Right lobe of liver (tissue), 6 donors: ENCODE measurements at regions not wholly inside any gene's neighbourhood (a gene's known extent, or its start where the extent isn't known, plus 50 kb on each side); places are given as distances from the start of the nearest gene placed in this dataset.
"Not testable (repeated sequence)": the region's sequence is repeated elsewhere in the genome, so short reads cannot be mapped to it uniquely, and the experiment has no call there.

ENCODE experiments used
- ATAC-seq, 4 donors: fragments of 200-7000 bp; cut with Tn5 transposase; one replicate each; pipeline ENCODE4 v1.9.1; 2020; ENCODE audit warnings: mild to moderate bottlenecking in 4 of 4, moderate library complexity in 4 of 4
- DNase-seq, 3 donors: peaks; one replicate each; pipeline ENCODE4 v3.0.0-alpha.2; 2020
- H3K27ac ChIP-seq, 3 donors: fragments of 200-600 bp; one replicate each; pipeline ENCODE4 v1.8.0; 2022
- H3K27me3 ChIP-seq, 2 donors: fragments of 200-600 bp; one replicate each; pipeline ENCODE4 v1.8.0; 2022
- H3K36me3 ChIP-seq, 4 donors: fragments of 200-600 bp; sonication (generic) in 1 of 4; one replicate each; pipeline versions ENCODE4 v1.5.1 to v1.8.0; 2017 to 2022; ENCODE audit warnings: control low read depth in 1 of 4
- H3K4me1 ChIP-seq, 4 donors: fragments of 200-600 bp; sonication (generic) in 1 of 4; one replicate each; pipeline versions ENCODE4 v1.5.1 to v1.8.0; 2017 to 2022; ENCODE audit warnings: control low read depth in 1 of 4
- H3K4me3 ChIP-seq, 3 donors: fragments of 200-600 bp; one replicate each; pipeline ENCODE4 v1.8.0; 2022
- H3K9me3 ChIP-seq, 4 donors: fragments of 200-600 bp; sonication (generic) in 1 of 4; one replicate each; pipeline versions ENCODE4 v1.5.1 to v1.8.0; 2017 to 2022; ENCODE audit warnings: control low read depth in 1 of 4
- CTCF ChIP-seq, 4 donors: fragments of 200-600 bp in 3 of 4; fragments of 450-650 bp in 1 of 4; IDR thresholded peaks; one replicate each; pipeline versions ENCODE4 v1.5.1 to v1.8.0; 2016 to 2022; ENCODE audit warnings: antibody characterized with exemption in 4 of 4, mild to moderate bottlenecking in 2 of 4
- POLR2A ChIP-seq: fragments of 450-650 bp; IDR thresholded peaks from one replicate; pipeline ENCODE4 v1.6.1; 2017; ENCODE audit warnings: antibody characterized with exemption, mild to moderate bottlenecking
- WGBS: methylation state at CpG from one replicate; pipeline ENCODE4 v1.1.6; 2018; ENCODE audit warnings: low coverage, low lambda C conversion rate; ENCODE audit not compliant: insufficient coverage; ENCODE audit errors: missing lambda C conversion rate; 5-methylcytosine and 5-hydroxymethylcytosine counted together
- intact Hi-C, 2 donors: fragments of 100-400 bp; cut with DNase I; formaldehyde crosslinking; loops; one replicate each; pipeline versions ENCODE4 v1.11.2 to v1.14.1; 2022
- donor health status: DM: no; HTN: yes; CAD: no.
- donor health status: DM: no; HTN: no; CAD: no.
- donor health status: DM: no; HTN: no; CAD: no.
- donor health status: DM: no; HTN: yes; CAD: no.
- donor health status: DM: no; HTN: yes; CAD: no.

- Histone ChIP-seq H3K27ac (no peak overlapping the region), H3K36me3 (no peaks in the 10 kb centered on the region), H3K4me3 (no peak overlapping the region), H3K27me3 (no peaks in the 10 kb centered on the region), H3K9me3 (no peaks in the 10 kb centered on the region), H3K4me1 (no peaks in the 10 kb centered on the region)
- TF ChIP-seq CTCF (IDR thresholded peaks at IDR 0.05) (no peak), POLR2A (no peak)
- DNase-seq, result no peak
- intact Hi-C loops, result no loop called here
- WGBS, result 73% methylated on average over 8 of the region's 8 CpGs
- no peak for ATAC-seq
Observed at GRCh38 chr10:21388589-21388988, 136.9 kb downstream of the SKIDA1 start.

- DNase-seq, result no peak
- H3K4me1 ChIP-seq, result no peaks in the 10 kb centered on the region
- intact Hi-C loops, result no loop called here
- H3K9me3 ChIP-seq, result no peaks in the 10 kb centered on the region
- no peaks in the 10 kb centered on the region for H3K27me3 ChIP-seq
- no peaks in the 10 kb centered on the region for H3K36me3 ChIP-seq
- H3K4me3 ChIP-seq, result no peak overlapping the region
- no peak for ATAC-seq
- TF ChIP-seq POLR2A, result no peak
- TF ChIP-seq CTCF (IDR thresholded peaks at IDR 0.05), result no peak
- H3K27ac ChIP-seq, result no peak overlapping the region
- 81% methylated on average over 10 of the region's 11 CpGs for WGBS
Observed at GRCh38 chr10:21387868-21388267, 137.6 kb downstream of the SKIDA1 start.

- intact Hi-C loops, result no loop called here
- Histone ChIP-seq H3K9me3 (no peaks in the 10 kb centered on the region), H3K27me3 (no peaks in the 10 kb centered on the region), H3K4me3 (no peak overlapping the region), H3K27ac (no peak overlapping the region), H3K4me1 (no peaks in the 10 kb centered on the region), H3K36me3 (no peaks in the 10 kb centered on the region)
- DNase-seq, result no peak
- WGBS, result 68% methylated on average over 5 of the region's 5 CpGs
- no peak for ATAC-seq
- TF ChIP-seq CTCF (IDR thresholded peaks at IDR 0.05) (no peak), POLR2A (no peak)
Observed at GRCh38 chr10:21385996-21386585, 139.4 kb downstream of the SKIDA1 start.

GRCh38 chr10:21385536-21385935, 139.9 kb downstream of the SKIDA1 start:
- Histone ChIP-seq H3K36me3 (no peaks in the 10 kb centered on the region), H3K4me1 (no peaks in the 10 kb centered on the region), H3K27me3 (no peaks in the 10 kb centered on the region), H3K27ac (no peak overlapping the region), H3K4me3 (no peak overlapping the region), H3K9me3 (no peaks in the 10 kb centered on the region)
- no peak for ATAC-seq
- intact Hi-C loops, result no loop called here
- TF ChIP-seq CTCF (IDR thresholded peaks at IDR 0.05) (no peak), POLR2A (no peak)
- DNase-seq, result no peak
- 42% methylated on average over 1 of the region's 1 CpG for WGBS

- no peak for ATAC-seq
- TF ChIP-seq CTCF (IDR thresholded peaks at IDR 0.05), result no peak
- TF ChIP-seq POLR2A, result no peak
- Histone ChIP-seq H3K9me3 (no peaks in the 10 kb centered on the region), H3K4me3 (no peak overlapping the region), H3K4me1 (no peaks in the 10 kb centered on the region), H3K27me3 (no peaks in the 10 kb centered on the region), H3K27ac (no peak overlapping the region), H3K36me3 (no peaks in the 10 kb centered on the region)
- intact Hi-C loops, result no loop called here
- DNase-seq, result no peak
- 72% methylated on average over 3 of the region's 3 CpGs for WGBS
Observed at GRCh38 chr10:21379143-21379542, 146.3 kb downstream of the SKIDA1 start.

DNA sequence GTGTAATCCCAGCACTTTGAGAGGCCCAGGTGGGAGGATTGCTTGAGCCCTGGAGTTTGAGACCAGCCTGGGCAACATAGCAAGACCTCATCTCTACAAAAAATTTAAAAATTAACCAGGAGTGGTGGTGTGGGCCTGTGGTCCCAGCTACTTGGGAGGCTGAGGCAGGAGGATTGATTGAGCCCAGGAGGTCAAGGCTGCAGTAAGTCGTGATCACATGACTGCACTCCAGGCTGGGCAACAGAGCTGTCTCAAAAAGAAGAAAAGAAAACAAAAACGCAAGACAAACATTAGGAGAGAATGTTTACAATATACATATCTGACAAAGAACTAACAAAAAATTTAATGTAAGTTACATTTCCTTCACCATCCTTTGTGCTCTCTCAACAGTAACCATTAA, 150.2 kb downstream of the SKIDA1 start:
- DNase-seq, H3K4me3 ChIP-seq, H3K9me3 ChIP-seq, ATAC-seq, H3K27me3 ChIP-seq, H3K4me1 ChIP-seq, intact Hi-C loops, H3K36me3 ChIP-seq, H3K27ac ChIP-seq: not testable (repeated sequence)
- 81% methylated on average over 2 of the region's 2 CpGs for WGBS

GRCh38 chr10:21373881-21374280, 151.6 kb downstream of the SKIDA1 start:
- H3K27me3 ChIP-seq, H3K27ac ChIP-seq, H3K4me1 ChIP-seq, ATAC-seq, H3K9me3 ChIP-seq, H3K4me3 ChIP-seq, H3K36me3 ChIP-seq, intact Hi-C loops, DNase-seq: not testable (repeated sequence)
- WGBS, result 42% methylated on average over 2 of the region's 3 CpGs
